G401.6 (cell line): ENCODE measurements at regions not wholly inside any gene's neighbourhood (a gene's known extent, or its start where the extent isn't known, plus 50 kb on each side); places are given as distances from the start of the nearest gene placed in this dataset.

Experiments used
- FAIRE-seq: peaks from 2 replicates; lab custom pipeline; 2012; peaks lifted over from hg19 to GRCh38; lab: Jason Lieb, UNC

DNA sequence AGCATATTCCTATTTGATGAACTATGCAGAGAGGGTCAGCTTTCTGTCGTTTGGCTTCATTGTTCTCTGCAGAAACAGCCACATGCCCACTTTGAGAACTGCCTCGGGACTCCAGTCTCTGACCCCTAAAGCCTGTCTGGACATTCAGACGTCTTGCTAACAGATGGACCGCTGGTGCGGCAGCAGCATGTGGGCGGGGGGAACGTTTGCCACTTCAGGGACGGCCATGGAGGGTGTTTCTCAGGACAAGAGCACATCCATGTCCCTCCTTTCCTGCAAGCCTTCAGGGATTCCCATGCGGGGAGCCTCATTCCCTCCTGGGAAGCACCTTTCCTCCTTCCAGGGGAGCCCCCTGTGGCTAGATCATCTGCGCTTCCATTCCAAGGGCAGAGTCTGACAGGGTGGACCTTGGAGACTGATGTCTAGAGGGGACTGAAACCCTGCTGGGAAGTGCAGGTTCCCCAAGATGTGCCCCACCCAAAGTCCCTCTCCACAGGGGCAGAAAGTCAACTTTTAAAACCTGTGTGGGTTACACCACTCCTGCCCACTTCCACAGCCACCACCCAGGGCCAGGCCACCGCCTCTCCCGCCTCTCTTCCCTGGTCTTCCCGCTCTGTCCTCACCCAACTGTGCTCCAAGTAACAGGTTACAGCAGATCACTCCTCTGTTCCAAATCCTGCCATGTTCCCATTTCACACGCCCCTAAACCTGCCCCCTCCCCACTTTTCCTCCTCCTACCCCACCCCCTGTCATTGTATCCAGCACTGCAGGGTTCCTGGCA is 94.8 kb upstream of the PMEPA1 start:
- FAIRE-seq = no peak

DNA sequence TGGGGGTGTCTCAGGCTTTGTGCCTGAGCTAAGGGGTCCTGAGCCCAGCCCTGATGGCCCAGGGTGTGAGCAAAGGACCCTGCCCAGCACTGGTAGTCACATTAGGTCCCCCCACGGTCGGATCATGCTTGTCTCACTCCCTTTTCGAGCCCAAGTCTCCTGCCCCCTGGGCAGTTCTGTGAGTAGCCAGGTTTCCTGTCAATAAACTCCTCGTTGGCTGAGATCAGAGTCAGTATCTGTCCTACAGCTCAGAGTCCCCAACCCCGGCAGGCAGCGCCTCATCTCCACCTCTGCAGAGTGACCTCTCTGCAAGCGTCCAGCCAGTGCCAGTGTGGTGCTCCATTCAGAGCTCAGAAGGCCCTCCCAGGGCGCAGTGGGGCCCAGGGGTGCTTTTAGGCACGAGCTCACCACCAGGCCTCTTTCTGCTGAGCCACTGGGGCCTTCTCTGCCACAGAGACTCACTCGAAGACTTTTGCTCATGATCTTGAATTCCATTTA is 93.7 kb upstream of the PMEPA1 start:
- no peak for FAIRE-seq

DNA sequence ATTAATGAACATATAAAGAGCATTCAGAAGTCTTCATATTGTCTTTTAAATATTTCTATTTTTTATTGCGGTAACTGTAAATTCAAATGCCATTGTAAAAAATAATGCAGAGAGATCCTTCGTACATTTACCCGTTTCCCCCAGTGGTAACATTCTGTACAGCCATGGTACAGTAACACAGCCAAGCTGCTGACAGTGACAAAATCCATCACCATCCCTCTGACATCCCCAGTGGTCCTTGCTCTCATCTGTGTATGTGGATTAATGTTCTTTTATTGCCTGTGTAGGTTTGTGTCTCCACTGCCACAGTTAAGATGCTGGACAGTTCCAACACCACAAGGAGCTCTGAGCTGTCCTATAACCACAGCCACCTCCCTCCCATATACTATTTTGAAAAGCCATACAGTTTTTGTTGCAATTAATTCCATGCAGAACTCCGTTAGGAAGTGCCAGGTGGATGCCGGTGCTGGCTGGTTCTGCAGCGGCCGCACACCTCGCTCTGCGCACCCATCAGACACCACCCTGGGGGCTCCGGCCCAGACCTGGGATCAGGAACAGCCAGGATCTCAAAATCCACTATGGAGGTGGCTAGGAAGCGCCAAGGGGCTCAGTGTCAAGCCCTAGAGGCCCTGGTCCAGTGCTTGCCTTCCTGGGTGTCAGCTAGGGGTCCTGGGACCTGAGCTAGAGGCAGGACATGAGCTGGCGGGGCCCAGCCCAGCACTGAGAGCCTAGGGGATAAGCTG is 93.1 kb upstream of the PMEPA1 start:
- no peak for FAIRE-seq

- FAIRE-seq = no peak
These were observed 91.8 kb upstream of the PMEPA1 start for GRCh38 chr20:57801581-57801980.

DNA sequence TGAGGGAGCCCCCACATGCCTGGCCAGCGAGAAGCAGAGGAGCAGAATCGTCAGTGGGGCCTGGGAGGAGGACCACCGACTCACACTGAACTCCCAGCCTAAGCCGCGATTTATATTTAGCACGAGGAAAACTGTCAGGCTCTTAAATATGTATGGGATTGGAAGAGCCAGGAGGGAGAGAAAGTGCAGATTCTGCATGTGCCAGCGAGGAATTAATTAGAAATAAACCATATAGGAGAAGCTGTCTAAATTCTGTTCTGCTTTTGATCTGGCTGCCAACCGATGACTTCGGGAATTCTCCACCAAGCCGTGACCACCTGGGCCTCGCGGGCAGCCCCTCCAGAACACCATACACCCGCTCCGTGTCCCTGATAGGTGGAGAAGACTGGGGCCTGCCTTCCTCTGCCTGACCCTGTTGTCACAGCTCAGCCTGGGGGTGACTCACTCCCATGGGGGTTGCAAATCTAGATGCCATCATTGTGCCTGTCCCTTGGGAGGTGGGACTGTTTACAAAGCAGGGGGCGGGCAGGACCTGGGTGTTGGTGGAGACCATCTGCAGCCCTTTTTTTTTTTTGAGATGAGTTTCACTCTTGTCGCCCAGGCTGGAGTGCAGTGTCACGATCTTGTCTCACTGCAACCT is 91.1 kb upstream of the PMEPA1 start:
- no peak for FAIRE-seq

GRCh38 chr20:57797401-57797800 is 87.6 kb upstream of the PMEPA1 start:
- peak; percentile 80 for FAIRE-seq

GRCh38 chr20:57795977-57796560 is 86.3 kb upstream of the PMEPA1 start:
- no peak for FAIRE-seq

DNA sequence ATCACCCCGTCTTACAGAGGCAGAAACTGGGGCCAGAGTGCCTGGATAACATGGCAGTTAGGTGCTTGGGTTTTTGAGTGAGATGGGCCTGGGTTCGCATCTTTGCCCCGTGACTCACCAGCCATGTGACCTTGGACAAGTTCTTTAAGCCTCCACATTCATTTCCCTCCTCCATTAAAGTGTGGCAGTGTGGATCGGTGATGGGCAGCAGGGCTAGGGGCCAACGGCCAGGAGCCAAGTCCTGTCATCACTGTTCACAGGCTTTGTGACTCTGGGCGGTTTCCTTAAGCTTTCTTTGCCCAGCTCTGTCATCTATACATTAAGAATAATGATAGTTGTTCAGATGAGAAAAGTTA is 85.5 kb upstream of the PMEPA1 start:
- no peak for FAIRE-seq

DNA sequence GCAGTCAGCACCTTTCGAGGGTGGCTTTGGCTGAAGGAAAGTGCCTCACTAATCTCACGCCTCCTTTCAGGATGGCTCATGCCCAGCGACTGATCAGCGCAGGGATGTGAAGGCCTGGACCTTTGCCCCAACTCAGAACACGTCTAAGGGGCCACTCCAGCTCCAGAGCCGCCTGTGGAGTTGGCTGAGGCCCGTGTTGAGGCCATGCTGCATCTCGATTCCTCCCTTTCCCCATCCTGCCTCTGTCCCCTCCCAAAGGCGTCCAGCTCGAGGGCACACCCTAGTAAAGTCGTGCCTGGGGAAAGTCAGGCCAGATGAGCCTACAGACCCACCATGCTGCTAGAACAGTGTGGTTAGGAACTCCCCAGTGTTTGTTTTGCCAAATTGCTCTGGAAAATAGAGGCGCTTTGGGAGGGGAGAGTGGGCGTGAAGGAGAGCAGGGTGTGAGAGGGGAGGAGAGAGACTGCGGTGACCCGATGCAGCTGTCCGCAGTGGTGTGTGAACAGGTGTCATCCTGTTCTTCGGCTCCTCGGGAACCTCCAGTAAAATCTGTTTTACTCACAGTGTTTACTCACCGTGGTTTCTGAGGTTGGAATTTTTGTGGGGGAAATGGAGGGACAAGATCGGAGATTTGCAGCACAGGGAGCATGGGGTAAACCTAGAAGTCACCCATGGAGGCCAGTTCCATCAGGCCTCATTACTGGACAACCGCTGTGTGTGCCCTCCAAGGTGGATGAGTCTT is 85.0 kb upstream of the PMEPA1 start:
- no peak for FAIRE-seq

- FAIRE-seq = no peak
These were observed 84.2 kb upstream of the PMEPA1 start for GRCh38 chr20:57794036-57794435.

DNA sequence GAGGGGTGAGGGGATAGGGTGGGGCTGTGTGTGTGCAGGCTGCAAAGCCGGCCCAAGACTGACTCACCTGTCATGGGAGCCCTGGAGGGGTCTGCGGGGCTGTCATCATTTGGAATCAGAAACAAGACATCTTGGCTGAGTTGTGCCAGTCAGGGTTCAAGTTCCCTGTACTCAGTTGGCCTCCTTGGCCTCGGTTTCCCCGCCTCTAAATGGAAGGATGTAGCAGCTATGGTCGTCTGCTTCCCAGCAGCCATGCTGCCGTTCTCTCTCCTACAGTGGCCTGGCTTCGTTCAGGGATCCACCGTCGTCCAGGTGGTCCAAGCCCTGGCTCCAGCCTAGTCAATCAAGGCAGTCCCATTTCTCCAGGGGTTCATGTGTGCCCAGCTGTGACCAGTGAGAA is 83.6 kb upstream of the PMEPA1 start:
- no peak for FAIRE-seq

DNA sequence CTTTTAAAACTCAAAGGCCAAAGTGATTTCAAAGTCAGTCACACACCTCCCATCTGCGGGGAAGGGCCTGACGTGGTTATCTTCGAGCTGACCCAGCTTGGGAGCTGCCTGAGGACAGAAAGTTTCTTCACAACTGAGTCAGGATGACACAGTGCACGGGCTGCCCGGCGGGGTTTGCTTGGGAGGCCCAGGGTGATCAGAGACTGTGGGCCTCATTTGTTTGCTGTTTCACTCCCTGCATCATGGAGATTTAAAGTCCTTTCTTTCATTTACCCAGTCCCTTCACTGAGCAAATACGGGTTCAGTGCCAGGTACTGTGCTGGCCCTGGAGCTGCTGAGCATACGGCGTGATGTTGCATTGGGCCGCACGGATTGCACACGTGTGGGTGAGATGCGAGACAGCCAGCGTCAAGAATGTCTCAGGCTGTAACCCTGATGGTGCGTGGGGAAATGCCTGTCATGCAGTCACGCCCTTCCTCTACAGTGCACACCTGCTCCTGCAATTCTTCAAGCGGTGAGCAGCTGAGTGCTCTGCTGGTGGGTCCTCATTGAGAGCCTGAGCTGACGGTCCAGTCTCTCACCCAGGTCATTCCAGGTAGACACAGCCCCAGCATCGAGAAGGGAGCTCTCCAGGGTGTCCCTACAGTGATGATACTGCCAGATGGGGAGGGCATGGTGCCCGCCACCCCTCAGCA is 82.7 kb upstream of the PMEPA1 start:
- FAIRE-seq = no peak

GRCh38 chr20:57791966-57792365 is 82.2 kb upstream of the PMEPA1 start:
- no peak for FAIRE-seq

GRCh38 chr20:57791178-57791962 is 81.6 kb upstream of the PMEPA1 start:
- FAIRE-seq = no peak

- no peak for FAIRE-seq
These were observed 80.4 kb upstream of the PMEPA1 start for GRCh38 chr20:57790176-57790575.

GRCh38 chr20:57788936-57789613 is 79.3 kb upstream of the PMEPA1 start:
- FAIRE-seq = no peak

DNA sequence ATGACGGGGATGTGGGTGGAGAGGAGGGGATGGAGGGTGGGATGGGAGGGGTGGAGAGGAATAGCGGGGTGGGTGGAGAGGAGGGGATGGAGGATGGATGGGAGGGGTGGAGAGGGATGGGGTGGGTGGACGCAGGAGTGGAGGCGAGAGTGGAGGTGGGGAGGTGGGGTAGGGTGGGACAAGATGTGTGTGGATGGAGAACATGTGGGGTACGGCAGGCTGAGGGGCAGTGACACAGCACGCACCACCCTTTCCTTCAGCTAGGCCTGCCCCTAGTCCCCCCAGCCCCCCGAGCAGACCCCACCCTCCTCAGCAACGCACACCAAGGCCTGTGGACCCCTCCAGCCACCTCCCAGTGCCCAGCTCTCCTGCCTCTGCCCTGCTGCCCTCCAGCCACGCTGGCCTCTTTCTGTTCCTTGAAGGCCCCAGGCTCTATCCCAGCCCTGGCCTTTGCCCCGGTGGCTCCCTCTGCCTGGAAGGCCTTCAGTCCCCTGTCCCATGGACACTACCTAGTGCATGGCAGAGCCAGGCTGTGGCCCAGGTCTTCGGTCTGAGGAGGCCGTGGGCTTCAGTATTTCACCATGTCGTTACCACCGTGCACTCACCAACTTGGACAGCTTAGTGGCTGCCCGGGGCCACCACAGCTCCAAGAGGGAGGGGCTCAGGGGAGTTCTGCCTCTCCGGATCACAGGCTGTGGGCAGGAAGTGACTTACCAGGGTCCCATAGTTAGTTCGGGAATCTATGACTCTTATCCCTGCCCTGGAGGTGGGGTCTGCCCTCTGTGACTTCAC is 78.4 kb upstream of the PMEPA1 start:
- FAIRE-seq = no peak

DNA sequence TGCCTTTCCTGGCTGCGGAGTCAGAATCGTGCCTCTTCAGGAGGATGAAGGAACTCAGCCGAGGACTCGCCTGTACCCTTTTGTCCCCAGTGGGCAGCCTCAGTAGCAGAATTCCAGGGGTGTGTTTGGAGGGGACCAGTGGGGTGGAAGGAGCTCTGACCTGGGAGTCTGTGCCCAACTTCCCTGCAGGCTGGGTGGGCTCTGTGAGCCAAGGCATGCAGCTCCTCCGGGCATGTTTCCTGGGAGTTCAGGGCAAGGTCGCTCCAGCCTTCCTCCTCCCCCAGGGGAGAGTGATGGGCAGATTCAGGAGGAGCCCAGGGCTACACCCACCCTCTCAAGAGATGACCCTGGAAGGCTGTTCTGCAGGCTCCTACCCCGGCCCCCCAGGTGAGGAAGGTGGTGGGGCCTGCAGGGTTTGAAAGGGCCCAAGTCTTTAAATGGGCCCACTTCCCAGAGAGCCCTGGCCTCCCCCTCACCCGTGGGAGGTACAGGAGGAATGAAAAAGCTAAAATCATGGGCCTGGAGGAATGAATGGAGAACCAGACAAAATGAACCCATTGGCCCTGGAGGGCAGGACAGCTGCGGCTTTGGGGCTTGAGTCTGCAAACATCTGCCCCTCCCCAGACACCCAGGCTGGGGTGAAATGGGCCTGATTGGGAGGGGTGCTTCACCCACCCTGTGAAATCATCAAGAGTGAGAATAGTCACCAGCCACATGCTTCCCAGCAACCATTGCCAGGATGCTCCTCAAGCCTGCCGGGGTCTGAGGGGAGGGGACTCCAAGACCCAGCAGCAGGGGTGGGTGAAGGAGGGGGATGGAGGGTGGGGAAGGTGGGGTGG is 77.6 kb upstream of the PMEPA1 start:
- FAIRE-seq = no peak
